ENCODE measurements at regions not wholly inside any gene's neighbourhood (a gene's known extent, or its start where the extent isn't known, plus 50 kb on each side); places are given as distances from the start of the nearest gene placed in this dataset.

DNA sequence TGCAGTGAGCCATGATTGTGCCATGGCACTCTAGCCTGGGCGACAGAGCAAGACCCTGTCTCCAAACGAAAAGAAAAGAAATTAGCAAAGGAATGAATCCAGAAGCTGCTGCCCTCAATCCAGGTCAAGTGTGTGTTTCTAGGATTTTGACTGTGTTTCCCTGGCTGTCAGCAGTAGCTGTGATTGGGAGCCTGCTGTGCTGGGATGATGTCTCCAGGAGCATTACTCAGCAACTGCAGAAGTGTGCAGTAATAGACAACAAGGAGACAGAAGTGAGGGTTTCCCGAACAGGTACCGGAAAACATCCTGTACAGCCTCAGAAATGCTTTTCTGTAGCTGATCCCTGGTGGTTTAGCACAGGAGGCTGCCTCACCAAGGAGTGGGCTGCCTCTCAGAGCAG is 492.5 kb downstream of the FUT8 start:
- Histone ChIP-seq H3K27ac (ENCODE audit: insufficient read depth, low read length) (no peak overlapping the region), H4K91ac (ENCODE audit: insufficient read depth, low read depth, low read length) (no peak overlapping the region), H3K79me1 (ENCODE audit: low read depth in 1 of 2, low read length in 2 of 2) (no peaks in the 10 kb centered on the region), H4K20me1 (ENCODE audit: insufficient read depth, low read length) (no peaks in the 10 kb centered on the region), H3K9me1 (ENCODE audit: insufficient read depth, low read length) (no peaks in the 10 kb centered on the region), H3K9ac (ENCODE audit: low read depth, low read length) (no peak overlapping the region), H3K4me3 (ENCODE audit: insufficient read depth, low read depth, low read length) (no peak overlapping the region), H2AFZ (replicated peaks; ENCODE audit: low read length, poor library complexity) (no peak overlapping the region), H2BK15ac (ENCODE audit: low read depth, low read length) (no peak overlapping the region), H2AK9ac (replicated peaks; ENCODE audit: low read depth, low read length, poor library complexity) (no peak overlapping the region), H4K8ac (ENCODE audit: low read depth in 2 of 2, low read length in 2 of 2) (no peak overlapping the region), H3K56ac (ENCODE audit: extremely low read depth, insufficient read depth, low read length) (no peak overlapping the region), H3K23ac (ENCODE audit: low read depth, low read length) (no peak overlapping the region), H2BK5ac (ENCODE audit: low read depth, low read length, poor library complexity, severe bottlenecking) (no peak overlapping the region), H3K4me2 (ENCODE audit: low read depth, low read length) (no peak overlapping the region), H3K9me3 (ENCODE audit: control insufficient read depth, insufficient read depth, low read length) (0 out of 2 replicates have a peak, but pooled peaks cover 2% of the 10 kb centered on the region), H4K5ac (ENCODE audit: low read depth, low read length) (no peak overlapping the region), H2BK20ac (ENCODE audit: low read depth, low read length) (no peak overlapping the region), H3K18ac (ENCODE audit: low read depth, low read length) (no peak overlapping the region), H3K14ac (replicated peaks; ENCODE audit: low read depth, low read length) (no peak overlapping the region), H2AK5ac (ENCODE audit: low read depth, low read length) (no peak overlapping the region), H3K36me3 (ENCODE audit: control insufficient read depth, insufficient read depth, low read length) (no peaks in the 10 kb centered on the region), H3K27me3 (ENCODE audit: control insufficient read depth, insufficient read depth, low read length) (no peaks in the 10 kb centered on the region), H3K4ac (ENCODE audit: low read depth, low read length) (no peak overlapping the region), H3K4me1 (ENCODE audit: control insufficient read depth, insufficient read depth, low read length) (no peaks in the 10 kb centered on the region), H2BK120ac (ENCODE audit: low read depth, low read length) (no peak overlapping the region)
- in situ Hi-C loops (cut with MboI; ENCODE audit: low sequenced_read_pairs) (no loop called here), dilution Hi-C loops (cut with HindIII; ENCODE audit: low sequenced_read_pairs, unreplicated experiment) (no loop called here), intact Hi-C loops (cut with micrococcal nuclease) (no loop called here)
- ATAC-seq (ENCODE audit: low read depth) (no peak), DNase-seq (no peak)
- ChIA-PET POLR2A (ENCODE audit: unreplicated experiment) (no interaction called here), CTCF (interaction anchor here (0.6 kb wide), 1 partner anchor 200 kb away, joined by 3 read pairs; no protein-coding TSS in a partner anchor)
- BruUV-seq (replicated peaks) = no TSS peak
- 52% methylated on average over 4 of the region's 4 CpGs; no CpG with 5 or more reads in 1 of the 2 experiments for WGBS, 2 experiments (ENCODE audit: extremely low coverage in 2 of 2, insufficient read length in 1 of 2)
- TF ChIP-seq CHD1 (IDR thresholded peaks at IDR 0.05; ENCODE audit: low read depth, low read length) (no peak), RAD21 (IDR thresholded peaks at IDR 0.05; ENCODE audit: low read length) (no peak), SMC3 (IDR thresholded peaks at IDR 0.05; ENCODE audit: low read depth, low read length) (no peak)
